ENCODE measurements at regions not wholly inside any gene's neighbourhood (a gene's known extent, or its start where the extent isn't known, plus 50 kb on each side); places are given as distances from the start of the nearest gene placed in this dataset.

DNA sequence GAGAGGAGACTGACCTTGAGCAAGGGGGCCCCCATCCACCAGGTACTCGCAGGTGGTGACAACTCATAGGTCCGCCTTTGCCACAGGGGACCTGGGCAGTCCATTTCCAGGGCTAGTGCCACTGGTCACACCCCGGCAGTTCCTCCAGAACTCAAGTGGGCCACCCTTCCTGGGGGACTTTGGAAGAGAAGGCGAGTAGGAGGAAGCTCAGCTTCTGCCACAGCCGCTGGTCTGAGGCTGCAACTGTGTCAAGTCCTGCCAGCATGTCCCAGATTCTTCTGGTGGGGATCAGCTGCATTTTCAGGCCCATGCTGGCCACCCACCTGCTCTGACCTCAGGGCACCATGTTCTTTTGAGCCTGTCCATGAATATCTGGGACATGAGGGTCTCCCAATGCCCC, 423.9 kb upstream of the MYT1L start:
- H3K27ac ChIP-seq (ENCODE audit: low read depth, low read length), result no peak overlapping the region
- H3K4me1 ChIP-seq (ENCODE audit: control insufficient read depth, low read length), result no peaks in the 10 kb centered on the region
- no peaks in the 10 kb centered on the region for H3K36me3 ChIP-seq (ENCODE audit: control insufficient read depth, low read length)
- TF ChIP-seq EZH2phosphoT487 (IDR thresholded peaks at IDR 0.05; ENCODE audit: borderline replicate concordance, low read length) (no peak), CTCF (IDR thresholded peaks at IDR 0.05; ENCODE audit: low read depth, low read length, poor library complexity, severe bottlenecking) (no peak)
- H4K20me1 ChIP-seq (ENCODE audit: control insufficient read depth, insufficient read depth, low read depth, low read length), result no peaks in the 10 kb centered on the region
- H3K9me2 ChIP-seq (replicated peaks; ENCODE audit: control insufficient read depth, low read length), result no peaks in the 10 kb centered on the region
- H3K27me3 ChIP-seq (ENCODE audit: control insufficient read depth, low read length), result no peaks in the 10 kb centered on the region
- H3K4me2 ChIP-seq (ENCODE audit: low read length), result no peak overlapping the region
- H3K9me3 ChIP-seq (ENCODE audit: control insufficient read depth, insufficient read depth, low read length), result peaks cover 15% of the 10 kb centered on the region; the same call in 1 of the 2 replicates
- H3K4me3 ChIP-seq (ENCODE audit: low read length), result no peak overlapping the region
- no peaks in the 10 kb centered on the region for H3K79me2 ChIP-seq (ENCODE audit: control insufficient read depth, low read length)
- no peaks in the 10 kb centered on the region for H3F3A ChIP-seq (ENCODE audit: control insufficient read depth, insufficient read depth)

DNA sequence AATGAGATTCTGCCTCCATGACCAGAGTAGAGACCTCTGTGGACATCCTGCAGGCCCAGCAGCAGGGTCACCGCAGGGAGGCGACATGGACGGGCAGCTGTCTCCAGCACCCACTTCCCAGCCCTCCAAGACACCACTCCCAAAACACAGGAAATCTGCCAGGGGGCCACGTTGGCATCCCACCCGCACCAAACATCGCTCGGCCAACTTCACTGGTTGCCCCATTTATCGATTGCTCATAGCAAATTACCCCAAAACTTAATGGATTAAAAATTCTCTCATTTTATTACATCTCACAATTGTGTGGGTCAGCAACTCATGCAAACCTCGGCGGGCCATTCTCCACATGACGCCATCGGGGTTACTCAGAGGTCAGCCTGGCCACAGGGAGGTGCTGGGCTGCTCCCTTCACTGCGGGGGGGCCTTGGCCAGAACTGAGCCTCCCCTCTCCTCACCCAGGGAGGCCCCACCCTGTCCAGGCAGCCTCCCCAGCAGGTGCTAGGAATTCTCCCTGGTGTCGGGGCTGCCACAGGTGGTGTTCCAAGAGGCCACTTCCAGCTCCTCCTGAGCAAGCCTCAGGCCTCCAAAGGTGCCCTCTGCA, 420.7 kb upstream of the MYT1L start:
- H3K79me2 ChIP-seq (ENCODE audit: control insufficient read depth, low read length), result no peaks in the 10 kb centered on the region
- no peaks in the 10 kb centered on the region for H4K20me1 ChIP-seq (ENCODE audit: control insufficient read depth, insufficient read depth, low read depth, low read length)
- H3K4me2 ChIP-seq (ENCODE audit: low read length), result no peak overlapping the region
- TF ChIP-seq CTCF (IDR thresholded peaks at IDR 0.05; ENCODE audit: low read depth, low read length, poor library complexity, severe bottlenecking) (no peak), EZH2phosphoT487 (IDR thresholded peaks at IDR 0.05; ENCODE audit: borderline replicate concordance, low read length) (no peak)
- no peaks in the 10 kb centered on the region for H3K36me3 ChIP-seq (ENCODE audit: control insufficient read depth, low read length)
- H3K9me3 ChIP-seq (ENCODE audit: control insufficient read depth, insufficient read depth, low read length), result peaks cover 15% of the 10 kb centered on the region; the same call in 1 of the 2 replicates
- no peaks in the 10 kb centered on the region for H3K4me1 ChIP-seq (ENCODE audit: control insufficient read depth, low read length)
- H3K27ac ChIP-seq (ENCODE audit: low read depth, low read length), result no peak overlapping the region
- no peaks in the 10 kb centered on the region for H3K9me2 ChIP-seq (replicated peaks; ENCODE audit: control insufficient read depth, low read length)
- H3K27me3 ChIP-seq (ENCODE audit: control insufficient read depth, low read length), result no peaks in the 10 kb centered on the region
- H3F3A ChIP-seq (ENCODE audit: control insufficient read depth, insufficient read depth), result no peaks in the 10 kb centered on the region
- H3K4me3 ChIP-seq (ENCODE audit: low read length), result no peak overlapping the region

DNA sequence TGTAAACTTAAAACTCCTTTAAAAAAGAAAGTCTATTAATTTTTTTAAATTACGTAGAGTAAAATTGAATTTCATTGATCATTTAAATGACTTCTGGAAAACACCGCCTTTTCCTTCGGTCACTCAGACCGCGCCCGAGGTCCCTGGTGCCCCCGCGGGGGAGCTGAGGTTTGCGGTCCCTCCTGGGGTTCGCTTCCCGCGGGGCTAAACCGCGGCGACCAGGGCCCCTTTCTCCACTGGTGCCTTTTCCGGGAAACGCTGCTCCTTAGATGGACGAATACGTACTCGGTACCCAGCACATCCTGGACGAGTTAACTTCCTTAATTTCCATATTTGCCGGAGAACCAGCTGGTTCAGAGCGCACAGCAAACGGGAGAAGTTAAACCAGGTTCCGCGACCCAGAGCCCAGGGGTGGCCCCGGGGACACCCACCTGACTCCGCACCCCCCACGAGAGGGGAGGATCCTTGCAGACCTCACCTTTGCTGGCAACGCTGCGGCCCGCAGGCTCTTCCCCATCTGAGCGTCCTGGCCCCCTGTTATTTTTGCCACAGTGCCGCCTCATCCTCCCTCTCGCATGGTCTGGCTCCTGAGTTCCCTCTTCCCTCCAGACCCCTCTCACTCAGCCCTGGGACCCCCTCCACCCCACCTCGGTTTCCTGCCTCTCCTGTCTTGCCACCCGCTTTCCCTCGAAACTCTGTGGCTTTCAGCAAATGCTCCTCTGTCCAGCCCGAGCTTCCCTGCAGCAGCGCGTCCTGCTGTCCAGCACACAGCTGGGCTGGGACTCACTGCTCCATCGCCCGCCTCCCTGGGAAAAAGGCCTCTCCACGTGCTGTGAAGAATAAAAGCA, 420.0 kb upstream of the MYT1L start:
- no peaks in the 10 kb centered on the region for H3F3A ChIP-seq (ENCODE audit: control insufficient read depth, insufficient read depth)
- H3K9me2 ChIP-seq (replicated peaks; ENCODE audit: control insufficient read depth, low read length), result no peaks in the 10 kb centered on the region
- no peak overlapping the region for H3K4me3 ChIP-seq (ENCODE audit: low read length)
- no peaks in the 10 kb centered on the region for H3K4me1 ChIP-seq (ENCODE audit: control insufficient read depth, low read length)
- TF ChIP-seq EZH2phosphoT487 (IDR thresholded peaks at IDR 0.05; ENCODE audit: borderline replicate concordance, low read length) (no peak), CTCF (IDR thresholded peaks at IDR 0.05; ENCODE audit: low read depth, low read length, poor library complexity, severe bottlenecking) (no peak)
- H3K27me3 ChIP-seq (ENCODE audit: control insufficient read depth, low read length), result no peaks in the 10 kb centered on the region
- no peak overlapping the region for H3K27ac ChIP-seq (ENCODE audit: low read depth, low read length)
- no peaks in the 10 kb centered on the region for H3K36me3 ChIP-seq (ENCODE audit: control insufficient read depth, low read length)
- no peak overlapping the region for H3K4me2 ChIP-seq (ENCODE audit: low read length)
- H4K20me1 ChIP-seq (ENCODE audit: control insufficient read depth, insufficient read depth, low read depth, low read length), result no peaks in the 10 kb centered on the region
- H3K9me3 ChIP-seq (ENCODE audit: control insufficient read depth, insufficient read depth, low read length), result peaks cover 15% of the 10 kb centered on the region; the same call in 1 of the 2 replicates
- H3K79me2 ChIP-seq (ENCODE audit: control insufficient read depth, low read length), result no peaks in the 10 kb centered on the region

Data from DOHH2 (cell line).